Neuronal stem cell (in vitro differentiated cells): ENCODE measurements at regions not wholly inside any gene's neighbourhood (a gene's known extent, or its start where the extent isn't known, plus 50 kb on each side); places are given as distances from the start of the nearest gene placed in this dataset.

Experiments
- DNase-seq: peaks from one replicate; pipeline ENCODE4 v3.0.0-alpha.2; 2013; ENCODE audit warnings: low spot score
- H2AFZ ChIP-seq: one replicate; pipeline ENCODE4 v1.6.1; 2013; ENCODE audit warnings: mild to moderate bottlenecking, low read length, inconsistent platforms
- H2AK5ac ChIP-seq: 2 replicates; pipeline ENCODE4 v1.6.1; 2013; ENCODE audit warnings: low read depth, mild to moderate bottlenecking, inconsistent platforms, low read length, moderate library complexity, mixed read lengths
- H2BK120ac ChIP-seq: 2 replicates; pipeline ENCODE4 v1.6.1; 2013; ENCODE audit warnings: low read depth, mild to moderate bottlenecking, inconsistent platforms, low read length, moderate library complexity, mixed read lengths
- H2BK12ac ChIP-seq: one replicate; pipeline ENCODE4 v1.6.1; 2013; ENCODE audit warnings: low read length, inconsistent platforms
- H2BK15ac ChIP-seq: 2 replicates; pipeline ENCODE4 v1.6.1; 2013; ENCODE audit warnings: mild to moderate bottlenecking, low read length, inconsistent platforms, mixed read lengths
- H2BK5ac ChIP-seq: one replicate; pipeline ENCODE4 v1.6.1; 2013; ENCODE audit warnings: inconsistent platforms, mild to moderate bottlenecking, low read length, moderate library complexity
- H3K14ac ChIP-seq: one replicate; pipeline ENCODE4 v1.6.1; 2013; ENCODE audit warnings: low read length, inconsistent platforms
- H3K18ac ChIP-seq: 2 replicates; pipeline ENCODE4 v1.6.1; 2013; ENCODE audit warnings: low read length, inconsistent platforms
- H3K23ac ChIP-seq: 2 replicates; pipeline ENCODE4 v1.6.1; 2013; ENCODE audit warnings: low read depth, mild to moderate bottlenecking, mixed read lengths, low read length, inconsistent platforms; ENCODE audit not compliant: poor library complexity
- H3K27ac ChIP-seq: replicated peaks from 3 replicates; pipeline ENCODE4 v1.5.1; 2013; ENCODE audit warnings: low read length, inconsistent platforms
- H3K27me3 ChIP-seq, 3 experiments: 2 replicates each; pipeline ENCODE4 v1.6.1; 2013; ENCODE audit warnings: low read length in 3 of 3, mild to moderate bottlenecking in 2 of 3, inconsistent platforms in 1 of 3, low read depth in 1 of 3, mixed read lengths in 1 of 3, moderate library complexity in 1 of 3; ENCODE audit not compliant: control insufficient read depth in 3 of 3, insufficient read depth in 3 of 3
- H3K36me3 ChIP-seq, 2 donors: replicated peaks in 1 of 2; 2 replicates each; pipeline ENCODE4 v1.6.1; 2013; ENCODE audit warnings: low read length in 2 of 2; ENCODE audit not compliant: control insufficient read depth in 2 of 2, insufficient read depth in 2 of 2
- H3K4ac ChIP-seq: 2 replicates; pipeline ENCODE4 v1.6.1; 2013; ENCODE audit warnings: inconsistent platforms, mild to moderate bottlenecking, low read length, moderate library complexity
- H3K4me1 ChIP-seq, 2 donors: 1 replicate in 1 of 2; 2 replicates in 1 of 2; pipeline ENCODE4 v1.6.1; 2013; ENCODE audit warnings: low read length in 2 of 2, low read depth in 1 of 2; ENCODE audit not compliant: control insufficient read depth in 2 of 2, insufficient read depth in 1 of 2
- H3K4me2 ChIP-seq: one replicate; pipeline ENCODE4 v1.6.1; 2013; ENCODE audit warnings: mild to moderate bottlenecking, low read length, inconsistent platforms; ENCODE audit not compliant: insufficient read depth, poor library complexity, severe bottlenecking
- H3K4me3 ChIP-seq, 2 donors: 2 replicates each; pipeline ENCODE4 v1.5.1; 2013; ENCODE audit warnings: low read length in 2 of 2, mild to moderate bottlenecking in 2 of 2, inconsistent platforms in 1 of 2, moderate library complexity in 1 of 2
- H3K79me1 ChIP-seq: one replicate; pipeline ENCODE4 v1.6.1; 2013; ENCODE audit warnings: low read depth, mild to moderate bottlenecking, inconsistent platforms, low read length, moderate library complexity
- H3K9ac ChIP-seq: one replicate; pipeline ENCODE4 v1.6.1; 2013; ENCODE audit warnings: mild to moderate bottlenecking, low read depth, low read length, inconsistent platforms; ENCODE audit not compliant: poor library complexity
- H3K9me3 ChIP-seq, 2 donors: replicated peaks in 1 of 2; 2 replicates each; pipeline versions ENCODE3 to v1.6.1; 2013; ENCODE audit warnings: low read length in 2 of 2, mild to moderate bottlenecking in 2 of 2, inconsistent platforms in 1 of 2, low read depth in 1 of 2, mixed read lengths in 1 of 2, moderate library complexity in 1 of 2; ENCODE audit not compliant: control insufficient read depth in 2 of 2, insufficient read depth in 1 of 2
- H4K8ac ChIP-seq: one replicate; pipeline ENCODE4 v1.6.1; 2013; ENCODE audit warnings: low read depth, mild to moderate bottlenecking, inconsistent platforms, low read length, moderate library complexity
- H4K91ac ChIP-seq: one replicate; pipeline ENCODE4 v1.6.1; 2013; ENCODE audit warnings: low read length, low read depth, mild to moderate bottlenecking, inconsistent platforms; ENCODE audit not compliant: poor library complexity
- WGBS, 2 donors: extraction: QIAGEN DNeasy Blood & Tissue Kit; methylation state at CpG; one replicate each; pipeline ENCODE4 v1.1.7; 2013; ENCODE audit warnings: missing lambda C conversion rate in 2 of 2, mixed read lengths in 1 of 2; ENCODE audit not compliant: insufficient read length in 2 of 2, insufficient replicate concordance in 1 of 2; ENCODE audit errors: extremely low coverage in 2 of 2; 5-methylcytosine and 5-hydroxymethylcytosine counted together

- H2BK5ac ChIP-seq = no peak overlapping the region
- H3K4me2 ChIP-seq = no peak overlapping the region
- no peak overlapping the region for H2AFZ ChIP-seq
- no peak overlapping the region for H2BK120ac ChIP-seq
- H3K4me1 ChIP-seq = no peaks in the 10 kb centered on the region
- no CpG with 5 or more reads among the region's 20 CpGs for WGBS, 2 donors
- H3K79me1 ChIP-seq = no peaks in the 10 kb centered on the region
- no peaks in the 10 kb centered on the region for H3K36me3 ChIP-seq
- H3K27ac ChIP-seq = no peak overlapping the region
- H2AK5ac ChIP-seq = peak overlapping the region; percentile 47
- no peaks in the 10 kb centered on the region for H3K9me3 ChIP-seq
- no peak for DNase-seq
- H3K18ac ChIP-seq = no peak overlapping the region
- H4K8ac ChIP-seq = no peak overlapping the region
- H2BK12ac ChIP-seq = no peak overlapping the region
- no peak overlapping the region for H3K14ac ChIP-seq
- no peak overlapping the region for H3K9ac ChIP-seq
- H4K91ac ChIP-seq = peak overlapping the region; percentile 38
- no peak overlapping the region for H3K4ac ChIP-seq
- H3K23ac ChIP-seq = no peak overlapping the region
- H2BK15ac ChIP-seq = no peak overlapping the region
- no peaks in the 10 kb centered on the region for H3K27me3 ChIP-seq
- no peak overlapping the region for H3K4me3 ChIP-seq
These were observed 376.5 kb upstream of the IRX1 start for GRCh38 chr5:3218916-3219650.

GRCh38 chr5:3217771-3218495 is 377.7 kb upstream of the IRX1 start:
- Histone ChIP-seq H3K9me3 (no peaks in the 10 kb centered on the region), H3K23ac (peak overlapping the region; percentile 14), H2AFZ (no peak overlapping the region), H4K91ac (no peak overlapping the region), H3K4me2 (no peak overlapping the region), H3K36me3 (no peaks in the 10 kb centered on the region), H4K8ac (no peak overlapping the region), H3K18ac (peak overlapping the region; percentile 50), H3K4me3 (no peak overlapping the region), H3K14ac (no peak overlapping the region), H2BK120ac (no peak overlapping the region), H2BK5ac (no peak overlapping the region), H3K27me3 (no peaks in the 10 kb centered on the region), H2BK12ac (no peak overlapping the region), H3K9ac (no peak overlapping the region), H2BK15ac (no peak overlapping the region), H3K4ac (no peak overlapping the region), H3K79me1 (no peaks in the 10 kb centered on the region), H2AK5ac (peak overlapping the region; percentile 69), H3K27ac (no peak overlapping the region), H3K4me1 (no peaks in the 10 kb centered on the region)
- no peak for DNase-seq
- WGBS, 2 donors = no CpG with 5 or more reads among the region's 22 CpGs

- Histone ChIP-seq H3K4me1 (no peaks in the 10 kb centered on the region), H3K9ac (no peak overlapping the region), H2BK120ac (no peak overlapping the region), H3K79me1 (no peaks in the 10 kb centered on the region), H2BK15ac (no peak overlapping the region), H3K4ac (no peak overlapping the region), H3K4me2 (no peak overlapping the region), H3K27me3 (no peaks in the 10 kb centered on the region), H2AFZ (no peak overlapping the region), H4K8ac (no peak overlapping the region), H3K27ac (no peak overlapping the region), H2BK5ac (no peak overlapping the region), H3K14ac (no peak overlapping the region), H2BK12ac (no peak overlapping the region), H3K23ac (no peak overlapping the region), H2AK5ac (no peak overlapping the region), H3K4me3 (no peak overlapping the region), H4K91ac (no peak overlapping the region), H3K9me3 (no peaks in the 10 kb centered on the region), H3K36me3 (no peaks in the 10 kb centered on the region), H3K18ac (no peak overlapping the region)
- no CpG with 5 or more reads among the region's 10 CpGs for WGBS, 2 donors
- DNase-seq = no peak
These were observed 378.5 kb upstream of the IRX1 start for GRCh38 chr5:3217114-3217513.

- no peak overlapping the region for H3K27ac ChIP-seq
- DNase-seq = no peak
- no peak overlapping the region for H3K23ac ChIP-seq
- no peaks in the 10 kb centered on the region for H3K36me3 ChIP-seq
- H3K18ac ChIP-seq = no peak overlapping the region
- H2AK5ac ChIP-seq = no peak overlapping the region
- peaks cover 0 to 2% of the 10 kb centered on the region in 2 donors for H3K9me3 ChIP-seq
- no peak overlapping the region for H2BK12ac ChIP-seq
- H2AFZ ChIP-seq = no peak overlapping the region
- no peak overlapping the region for H3K4ac ChIP-seq
- H2BK15ac ChIP-seq = no peak overlapping the region
- no peak overlapping the region for H3K9ac ChIP-seq
- no peak overlapping the region for H3K4me3 ChIP-seq
- no CpG with 5 or more reads among the region's 7 CpGs for WGBS, 2 donors
- H3K79me1 ChIP-seq = no peaks in the 10 kb centered on the region
- no peaks in the 10 kb centered on the region for H3K4me1 ChIP-seq
- no peak overlapping the region for H2BK5ac ChIP-seq
- no peak overlapping the region for H3K14ac ChIP-seq
- H3K4me2 ChIP-seq = no peak overlapping the region
- no peak overlapping the region for H4K8ac ChIP-seq
- no peak overlapping the region for H2BK120ac ChIP-seq
- no peaks in the 10 kb centered on the region for H3K27me3 ChIP-seq
- H4K91ac ChIP-seq = no peak overlapping the region
These were observed 379.2 kb upstream of the IRX1 start for GRCh38 chr5:3216386-3216785.
